Inferior parietal cortex (tissue), 1 donor: ENCODE measurements at regions not wholly inside any gene's neighbourhood (a gene's known extent, or its start where the extent isn't known, plus 50 kb on each side); places are given as distances from the start of the nearest gene placed in this dataset.
"Not testable (repeated sequence)": the region's sequence is repeated elsewhere in the genome, so short reads cannot be mapped to it uniquely, and the experiment has no call there.

Source experiments
- DNase-seq: peaks from one replicate; pipeline ENCODE4 v3.0.0-alpha.2; 2016; ENCODE audit errors: extremely low spot score

DNA sequence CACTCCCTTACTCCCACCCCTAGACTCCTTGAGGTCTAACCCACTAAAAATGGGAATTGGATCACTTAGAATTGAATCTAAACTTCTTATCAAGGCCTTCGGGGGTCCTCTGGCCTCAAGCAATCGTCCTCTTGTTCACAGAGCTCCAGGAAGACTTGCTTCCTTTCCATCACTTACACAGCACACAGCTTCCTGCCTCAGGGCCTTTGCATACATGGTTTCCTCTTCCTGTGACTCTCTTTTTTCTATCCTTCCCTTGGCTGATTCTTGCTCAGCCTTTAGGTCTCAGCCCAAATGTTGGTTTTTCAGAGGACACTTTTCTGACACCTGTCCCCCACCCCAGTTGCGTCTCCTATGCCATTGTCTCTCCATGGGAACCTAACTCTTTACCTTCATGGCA is 50.0 kb upstream of the ALDH1B1 start:
- no peak for DNase-seq

DNA sequence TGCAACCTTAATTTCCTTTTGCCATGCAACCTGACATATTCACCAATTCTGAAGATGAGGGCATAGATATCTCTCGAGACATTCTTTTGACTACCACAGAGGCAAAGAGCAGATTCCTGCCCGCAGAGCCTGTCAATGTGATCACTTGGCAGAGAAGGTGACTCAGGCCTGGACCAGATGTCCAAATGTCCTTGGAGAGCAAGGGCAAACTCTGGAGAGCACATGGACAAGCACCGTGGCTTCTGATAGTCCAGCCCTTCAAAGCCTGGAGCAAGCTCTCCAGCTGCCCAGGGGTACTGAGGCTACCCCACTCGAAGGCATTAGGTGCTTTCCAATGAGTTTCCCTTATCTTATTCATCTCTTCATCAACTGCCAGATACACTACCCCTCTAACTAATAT is 50.4 kb upstream of the ALDH1B1 start:
- DNase-seq = no peak

DNA sequence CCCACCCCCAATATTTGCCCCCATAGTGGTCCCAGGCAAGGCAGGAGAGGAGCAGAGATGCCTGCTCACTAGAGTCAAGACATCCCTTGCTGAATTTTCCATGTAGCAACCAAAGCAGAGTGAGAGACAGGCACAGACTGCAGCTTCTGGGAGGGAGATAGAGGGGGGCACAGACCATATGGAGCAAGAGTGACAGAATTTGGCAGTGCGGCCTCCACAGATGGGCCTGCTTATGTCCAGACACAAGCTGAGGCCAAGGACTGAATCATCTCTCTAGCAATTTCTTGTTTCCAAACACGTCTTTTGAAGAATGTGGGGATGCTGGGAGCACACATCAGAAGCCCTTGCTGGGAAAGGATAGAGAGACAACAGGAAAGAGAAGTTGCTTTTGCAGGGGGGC is 53.0 kb upstream of the ALDH1B1 start:
- DNase-seq = peak; percentile 19

DNA sequence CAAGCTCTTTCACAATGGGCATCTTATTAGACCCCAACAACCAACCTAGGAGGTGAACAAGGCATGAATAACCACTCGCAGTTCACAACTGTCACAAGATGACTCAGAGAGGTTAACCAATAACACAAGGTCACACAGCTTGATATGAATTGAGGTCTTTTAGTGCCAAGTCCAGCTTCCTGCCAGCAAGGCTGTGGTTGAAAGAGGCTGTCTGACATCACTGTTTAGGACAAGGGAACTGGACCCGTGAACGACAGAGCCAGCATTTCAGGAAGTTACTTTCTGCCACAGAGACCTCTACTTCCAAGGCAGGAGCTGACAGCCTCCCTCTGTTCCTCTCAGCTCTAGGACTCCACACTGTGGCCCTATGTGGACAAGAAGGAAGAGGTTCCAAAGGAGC is 53.4 kb upstream of the ALDH1B1 start:
- DNase-seq = no peak

- no peak for DNase-seq
Observed at GRCh38 chr9:38338342-38339018, 54.0 kb upstream of the ALDH1B1 start.

DNA sequence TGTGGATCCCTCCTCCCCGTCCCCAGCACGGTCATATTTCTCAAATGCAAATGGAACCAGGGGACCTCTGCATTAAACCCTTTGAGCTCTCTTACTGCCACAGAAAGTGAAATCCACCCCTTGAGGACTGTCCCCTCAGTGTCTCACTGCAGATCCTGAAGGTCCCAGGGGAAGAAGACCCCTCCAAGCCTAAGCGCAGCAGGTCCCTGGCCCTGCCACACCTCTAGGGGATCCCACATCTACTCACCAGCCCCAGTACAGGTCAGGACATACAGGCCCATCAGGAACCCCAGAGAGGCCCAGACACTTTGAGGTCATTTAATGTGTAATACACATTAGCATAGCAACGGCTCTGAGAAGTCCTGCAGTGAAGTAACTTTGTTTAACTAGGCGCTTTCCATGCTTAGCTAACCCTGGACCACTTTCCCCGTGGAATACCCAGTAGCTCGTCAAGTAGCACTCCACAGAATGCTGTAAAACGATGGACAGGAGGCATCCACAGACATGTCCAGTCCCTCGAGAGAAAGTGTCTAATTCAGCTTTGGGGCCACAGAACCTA is 54.7 kb upstream of the ALDH1B1 start:
- DNase-seq = no peak

DNA sequence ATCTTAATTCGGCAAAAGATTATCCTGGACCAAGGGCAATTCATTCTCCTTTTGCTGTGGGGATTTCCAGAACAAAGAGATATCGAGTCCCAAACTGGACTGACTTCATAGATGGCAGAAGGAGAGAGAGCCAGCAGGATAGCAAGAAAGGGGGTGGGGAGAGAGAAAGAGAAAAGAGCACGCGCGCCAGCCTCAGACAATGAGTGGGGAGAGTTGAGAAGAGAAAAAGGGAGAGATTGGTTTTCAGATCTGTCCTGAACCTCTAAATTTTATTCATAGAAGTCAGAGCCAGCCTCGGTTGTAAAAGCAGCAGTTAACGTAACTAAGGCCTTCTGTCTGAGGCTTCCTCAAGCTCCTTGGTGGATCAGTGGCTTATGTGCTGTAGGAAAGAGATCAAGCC is 55.3 kb upstream of the ALDH1B1 start:
- no peak for DNase-seq

- no peak for DNase-seq
Observed at GRCh38 chr9:38336341-38336740, 56.2 kb upstream of the ALDH1B1 start.

- DNase-seq = no peak
Observed at GRCh38 chr9:38335686-38336085, 56.8 kb upstream of the ALDH1B1 start.

DNA sequence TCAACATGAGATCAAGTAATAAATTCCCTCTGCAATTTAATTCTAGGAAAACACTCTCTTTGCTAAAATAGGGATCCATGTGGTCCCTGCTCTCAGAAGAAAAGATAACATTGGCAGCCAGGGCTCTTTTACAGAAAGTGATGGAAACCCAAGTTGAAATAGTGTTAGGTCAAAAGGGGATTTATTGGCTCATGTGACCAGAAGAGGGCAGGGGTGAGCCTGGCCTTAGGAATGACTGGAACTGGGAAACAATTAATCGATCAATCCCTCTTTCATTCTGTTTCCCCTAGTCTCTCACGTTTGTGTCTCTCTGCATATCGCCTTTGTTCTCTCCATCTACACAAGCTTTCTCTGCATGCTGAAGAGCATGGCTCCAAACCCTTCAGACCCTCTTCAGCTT is 58.3 kb upstream of the ALDH1B1 start:
- DNase-seq = no peak

- DNase-seq = no peak
Observed at GRCh38 chr9:38333047-38333446, 59.5 kb upstream of the ALDH1B1 start.

- DNase-seq = no peak
Observed at GRCh38 chr9:38332625-38333024, 59.9 kb upstream of the ALDH1B1 start.

GRCh38 chr9:38331141-38331540 is 61.4 kb upstream of the ALDH1B1 start:
- no peak for DNase-seq

GRCh38 chr9:38329968-38330367 is 62.5 kb upstream of the ALDH1B1 start:
- no peak for DNase-seq

- no peak for DNase-seq
Observed at GRCh38 chr9:38328765-38329164, 63.7 kb upstream of the ALDH1B1 start.

DNA sequence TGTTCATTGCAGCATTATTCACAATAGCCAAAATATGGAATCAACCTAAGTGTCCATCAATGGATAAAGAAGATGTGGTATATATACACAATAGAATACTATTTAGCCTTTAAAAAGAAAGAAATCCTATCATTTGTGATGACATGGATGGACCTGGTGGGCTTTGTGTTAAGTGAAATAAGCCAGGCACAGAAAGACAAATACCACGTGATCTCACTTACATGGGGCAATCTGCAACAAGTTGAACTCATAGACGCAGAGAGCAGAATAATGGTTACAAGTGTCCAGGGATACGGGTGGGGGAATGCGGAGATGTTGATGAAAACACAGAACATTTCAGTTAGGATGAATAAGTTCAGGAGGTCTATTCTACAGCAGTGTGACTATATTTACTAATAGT is 66.4 kb upstream of the ALDH1B1 start:
- DNase-seq = no peak

DNA sequence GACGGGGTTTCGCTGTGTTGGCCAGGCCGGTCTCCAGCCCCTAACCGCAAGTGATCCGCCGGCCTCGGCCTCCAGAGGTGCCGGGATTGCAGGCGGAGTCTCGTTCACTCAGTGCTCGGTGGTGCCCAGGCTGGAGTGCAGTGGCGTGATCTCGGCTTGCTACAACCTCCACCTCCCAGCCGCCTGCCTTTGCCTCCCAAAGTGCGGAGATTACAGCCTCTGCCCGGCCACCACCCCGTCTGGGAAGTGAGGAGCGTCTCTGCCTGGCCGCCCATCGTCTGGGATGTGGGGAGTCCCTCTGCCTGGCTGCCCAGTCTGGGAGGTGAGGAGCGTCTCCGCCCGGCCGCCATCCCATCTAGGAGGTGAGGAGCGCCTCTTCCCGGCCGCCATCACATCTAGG is 68.3 kb upstream of the ALDH1B1 start:
- not testable (repeated sequence) for DNase-seq

- DNase-seq = no peak
Observed at GRCh38 chr9:38322937-38323336, 69.6 kb upstream of the ALDH1B1 start.

GRCh38 chr9:38319496-38320173 is 72.9 kb upstream of the ALDH1B1 start:
- no peak for DNase-seq

DNA sequence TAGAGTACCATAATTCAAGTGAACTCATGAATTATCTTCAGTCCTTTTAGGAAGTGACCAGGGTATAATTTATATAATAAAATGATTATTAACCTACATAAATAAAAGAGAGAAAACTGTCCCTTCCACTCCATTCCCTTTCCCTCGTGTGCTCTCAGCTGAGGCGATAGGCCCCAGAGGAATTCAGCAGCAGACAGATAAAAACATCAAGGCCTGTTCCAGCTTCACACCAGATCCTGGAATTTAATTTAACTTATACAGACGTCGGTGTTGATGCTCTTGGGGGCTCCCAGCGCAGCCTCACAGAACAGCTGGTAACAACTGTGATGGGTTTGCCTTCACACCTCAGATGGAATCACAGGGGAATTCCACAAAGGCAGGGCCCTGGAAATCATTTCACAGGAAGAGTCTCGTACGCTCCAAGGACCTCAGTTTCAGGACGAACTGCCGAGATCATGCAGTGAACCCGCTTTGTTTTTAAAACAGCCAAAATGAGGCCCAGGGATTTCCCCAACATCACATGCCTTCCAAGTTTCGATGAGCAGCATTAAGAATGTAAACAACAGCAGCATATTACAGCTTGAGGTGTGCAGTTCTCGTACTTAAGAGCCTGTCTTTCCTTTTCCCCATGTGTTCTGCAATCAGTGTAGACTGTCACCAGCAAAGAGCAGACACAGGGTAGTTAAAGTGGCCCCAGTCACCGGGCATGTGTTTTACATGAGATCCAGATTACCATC is 73.6 kb upstream of the ALDH1B1 start:
- no peak for DNase-seq

DNA sequence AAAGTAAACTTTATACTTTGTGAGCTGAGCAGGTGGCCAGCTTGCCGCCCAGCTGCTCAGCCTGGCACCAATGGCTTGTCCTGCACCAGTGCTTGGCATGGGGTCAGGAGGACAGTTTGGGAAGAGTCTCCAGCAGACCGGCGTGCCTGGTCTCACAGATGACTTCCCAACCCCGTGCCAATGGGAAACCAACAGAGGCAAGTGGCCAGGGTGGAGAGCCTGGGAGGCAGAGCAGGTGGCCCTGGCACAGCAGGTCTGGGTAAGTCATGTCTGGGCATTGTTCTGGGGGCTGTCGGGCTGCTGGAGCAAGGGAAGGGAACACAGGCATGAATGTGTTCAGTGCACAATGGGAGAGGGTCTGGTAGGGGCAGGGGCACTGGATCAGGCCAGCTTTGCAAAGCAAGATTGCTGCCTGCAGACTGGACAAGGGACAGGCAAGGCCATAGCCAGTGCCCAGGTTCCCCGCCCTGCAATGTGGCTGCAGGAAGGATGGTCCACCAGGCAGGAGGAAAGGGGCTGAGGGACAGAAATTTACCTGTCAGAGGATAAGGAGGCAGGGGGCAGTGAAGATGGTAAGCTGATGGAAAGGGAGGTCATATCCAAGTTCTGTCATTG is 76.2 kb upstream of the ALDH1B1 start:
- no peak for DNase-seq

GRCh38 chr9:38315085-38315595 is 77.4 kb upstream of the ALDH1B1 start:
- DNase-seq = no peak
